HG02763 (cell line): ENCODE measurements at regions not wholly inside any gene's neighbourhood (a gene's known extent, or its start where the extent isn't known, plus 50 kb on each side); places are given as distances from the start of the nearest gene placed in this dataset.
"Not testable (repeated sequence)": the region's sequence is repeated elsewhere in the genome, so short reads cannot be mapped to it uniquely, and the experiment has no call there.

ENCODE experiments used
- ATAC-seq: cut with Tn5 transposase; IDR thresholded peaks from one replicate; pipeline ENCODE4 v1.9.1; 2021; ENCODE audit warnings: mild to moderate bottlenecking, moderate library complexity; ENCODE audit not compliant: unreplicated experiment

- ATAC-seq = no peak
These were observed 144.7 kb upstream of the ITM2A start for GRCh38 chrX:79511799-79512198.

- ATAC-seq = no peak
These were observed 138.9 kb upstream of the ITM2A start for GRCh38 chrX:79506001-79506400.

- ATAC-seq = no peak
These were observed 115.6 kb upstream of the ITM2A start for GRCh38 chrX:79482686-79483085.

GRCh38 chrX:79477691-79478090, 110.6 kb upstream of the ITM2A start:
- ATAC-seq = no peak

GRCh38 chrX:79466636-79467035, 99.5 kb upstream of the ITM2A start:
- ATAC-seq = no peak

GRCh38 chrX:79462458-79462857, 95.3 kb upstream of the ITM2A start:
- no peak for ATAC-seq

- not testable (repeated sequence) for ATAC-seq
These were observed 89.5 kb upstream of the ITM2A start for GRCh38 chrX:79456593-79456992.

- no peak for ATAC-seq
These were observed 85.7 kb upstream of the ITM2A start for GRCh38 chrX:79452881-79453280.

GRCh38 chrX:79444694-79445210, 77.6 kb upstream of the ITM2A start:
- no peak for ATAC-seq

- ATAC-seq = no peak
These were observed 76.0 kb upstream of the ITM2A start for GRCh38 chrX:79443121-79443520.

- ATAC-seq = no peak
These were observed 73.2 kb upstream of the ITM2A start for GRCh38 chrX:79440336-79440735.
